Naive thymus-derived CD8-positive, alpha-beta T cell (primary cell): ENCODE measurements at regions not wholly inside any gene's neighbourhood (a gene's known extent, or its start where the extent isn't known, plus 50 kb on each side); places are given as distances from the start of the nearest gene placed in this dataset. TPM values are rescaled to one million over a fixed set of nuclear protein-coding genes. Genes with fewer than 3 reads are reported as not detected.

Source experiments
- ATAC-seq, 2 donors: fragments of 150-1000 bp; cut with Tn5 transposase in 1 of 2; sonication (Bioruptor Pico), chemical (Tn5 transposase) in 1 of 2; 1 replicate in 1 of 2; 2 replicates in 1 of 2; pipeline ENCODE4 v1.10.0; 2021; ENCODE audit warnings: mild to moderate bottlenecking in 2 of 2, moderate library complexity in 2 of 2
- POLR2A ChIA-PET: fragments of 350-600 bp; sonication (Branson Sonifier 250); formaldehyde crosslinking; loops from one replicate; lab custom pipeline; 2021; ENCODE audit warnings: antibody characterized with exemption; lab: Charles Lee
- DNase-seq, 10 donors: peaks; one replicate each; pipeline versions ENCODE4 v3.0.0 to v3.0.0-alpha.2; 2020 to 2022
- H3K27ac Mint-ChIP-seq, 10 donors: one replicate each; pipeline ENCODE4 v1.8.0; 2020 to 2022; ENCODE audit warnings: mild to moderate bottlenecking in 10 of 10, mixed read lengths in 10 of 10, moderate library complexity in 4 of 10, inconsistent platforms in 1 of 10
- H3K27me3 Mint-ChIP-seq, 5 donors: one replicate each; pipeline ENCODE4 v1.8.0; 2021 to 2022; ENCODE audit warnings: mixed read lengths in 5 of 5
- H3K36me3 Mint-ChIP-seq, 3 donors: one replicate each; pipeline ENCODE4 v1.8.0; 2020 to 2022; ENCODE audit warnings: mixed read lengths in 3 of 3, mild to moderate bottlenecking in 2 of 3, inconsistent platforms in 1 of 3
- H3K4me1 Mint-ChIP-seq, 4 donors: one replicate each; pipeline ENCODE4 v1.8.0; 2021 to 2022; ENCODE audit warnings: mixed read lengths in 4 of 4
- H3K4me3 Mint-ChIP-seq, 10 donors: one replicate each; pipeline ENCODE4 v1.8.0; 2020 to 2022; ENCODE audit warnings: mild to moderate bottlenecking in 10 of 10, mixed read lengths in 10 of 10, moderate library complexity in 6 of 10, inconsistent platforms in 1 of 10
- H3K9me3 Mint-ChIP-seq, 9 donors: one replicate each; pipeline ENCODE4 v1.8.0; 2020 to 2022; ENCODE audit warnings: mixed read lengths in 9 of 9, mild to moderate bottlenecking in 3 of 9, inconsistent platforms in 1 of 9, moderate library complexity in 1 of 9
- microRNA-seq: library from miRNA; unstranded; fragments of <30 nt; microRNA quantifications from one replicate; pipeline ENCODE4 v1.2.0, GENCODE V29; 2022; ENCODE audit warnings: borderline microRNAs expressed

GRCh38 chr5:7321724-7322123 lies 74.2 kb upstream of the ADCY2 start:
- peaks cover 0 to 9% (median 0%) of the 10 kb centered on the region in 5 donors for H3K27me3 Mint-ChIP-seq
- DNase-seq (no peak), ATAC-seq (no peak)
- H3K36me3 Mint-ChIP-seq = no peaks in the 10 kb centered on the region
- no peak overlapping the region for H3K4me3 Mint-ChIP-seq
- no peak overlapping the region for H3K27ac Mint-ChIP-seq
- H3K9me3 Mint-ChIP-seq = peaks cover 0 to 17% (median 0%) of the 10 kb centered on the region in 9 donors
- no peaks in the 10 kb centered on the region for H3K4me1 Mint-ChIP-seq
- POLR2A ChIA-PET = no interaction called here

DNA sequence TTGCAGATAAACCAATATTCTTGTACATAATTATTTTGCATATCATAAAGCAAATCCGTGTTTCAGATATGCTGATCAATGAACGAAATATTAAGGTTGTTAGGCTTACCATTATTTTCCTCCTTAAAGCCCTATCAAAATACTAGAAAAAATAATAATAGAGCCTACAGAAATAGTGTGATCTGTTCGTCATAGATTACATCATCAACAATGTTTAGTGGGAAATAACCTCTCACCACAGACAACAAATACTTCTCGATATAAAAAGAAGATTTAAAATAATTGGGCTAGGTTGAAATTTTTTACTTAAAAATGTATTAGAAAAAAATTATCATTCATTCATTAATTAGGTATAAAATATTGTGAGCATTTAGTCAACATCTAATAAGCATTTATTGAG lies 71.0 kb upstream of the ADCY2 start:
- POLR2A ChIA-PET = no interaction called here
- Mint-ChIP-seq H3K36me3 (no peaks in the 10 kb centered on the region), H3K9me3 (peaks cover 0 to 5% (median 0%) of the 10 kb centered on the region in 9 donors), H3K27ac (no peak overlapping the region), H3K4me3 (no peak overlapping the region), H3K27me3 (peaks cover 0 to 9% (median 0%) of the 10 kb centered on the region in 5 donors), H3K4me1 (no peaks in the 10 kb centered on the region)
- ATAC-seq (no peak), DNase-seq (no peak)

DNA sequence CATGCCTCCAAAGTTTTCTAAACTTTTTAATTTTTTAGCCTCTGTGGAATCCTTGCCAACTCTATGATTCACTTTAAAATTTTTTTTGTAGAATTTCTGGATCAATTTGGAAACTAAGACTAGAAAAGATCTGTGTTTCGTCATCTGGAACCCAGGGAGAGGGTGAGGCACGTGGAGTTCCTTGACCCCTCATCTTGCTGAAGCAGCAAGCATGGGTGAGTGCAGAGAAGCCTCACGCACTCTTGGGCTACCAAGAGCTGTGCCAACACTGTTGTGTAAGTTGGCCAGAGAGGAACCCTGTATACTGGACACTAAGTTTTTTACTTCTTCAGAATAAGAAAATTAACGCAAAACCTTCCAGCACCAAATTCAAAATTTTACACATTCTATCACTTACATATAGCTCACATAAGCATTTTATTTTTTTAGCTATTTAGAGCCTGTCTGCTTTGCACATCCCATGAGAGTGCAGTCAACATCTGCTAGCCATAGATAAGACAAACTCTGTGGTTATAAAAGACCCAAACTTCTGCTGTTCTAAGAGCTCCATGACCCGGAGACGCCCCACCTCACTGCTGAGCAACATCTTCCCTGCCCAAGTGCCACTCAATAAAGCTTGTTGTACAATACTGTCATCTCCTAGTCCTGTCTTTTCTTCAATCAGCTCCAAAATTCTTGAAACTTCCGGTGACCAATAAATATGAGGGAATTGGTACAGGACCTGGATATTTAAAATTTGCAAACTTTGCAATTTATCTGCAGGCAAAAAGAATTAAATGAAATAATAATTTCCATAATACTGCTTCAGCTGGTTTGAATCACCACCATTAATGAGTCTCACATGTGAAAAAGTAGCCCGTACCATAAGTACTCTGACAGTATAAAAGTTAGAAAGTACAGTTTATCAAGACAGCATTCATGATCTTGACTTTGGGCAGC lies 69.7 kb upstream of the ADCY2 start:
- POLR2A ChIA-PET = no interaction called here
- DNase-seq (no peak), ATAC-seq (no peak)
- Mint-ChIP-seq H3K27ac (no peak overlapping the region), H3K9me3 (peaks cover 0 to 4% (median 0%) of the 10 kb centered on the region in 9 donors), H3K27me3 (no peaks in the 10 kb centered on the region), H3K36me3 (no peaks in the 10 kb centered on the region), H3K4me3 (no peak overlapping the region), H3K4me1 (no peaks in the 10 kb centered on the region)

DNA sequence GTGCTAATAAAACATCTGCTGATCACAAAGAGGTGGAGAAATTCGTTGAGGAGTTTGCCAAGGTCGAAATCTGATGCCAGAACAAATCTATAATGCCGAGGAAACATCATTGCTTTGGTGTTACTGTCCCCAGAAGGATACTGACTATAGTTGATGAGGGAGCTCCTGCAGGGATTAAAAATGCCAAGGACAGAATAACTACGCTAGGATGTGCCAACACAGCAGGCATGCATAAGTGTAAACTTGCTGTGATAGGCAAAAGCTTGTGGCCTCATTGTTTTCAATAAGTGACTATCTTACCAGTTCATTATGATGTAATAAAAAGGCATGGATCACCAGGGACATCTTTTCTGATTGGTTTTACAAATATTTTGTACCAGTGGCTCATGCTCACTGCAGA lies 66.8 kb upstream of the ADCY2 start:
- no peak for ATAC-seq
- peaks cover 0 to 7% (median 1%) of the 10 kb centered on the region in 9 donors for H3K9me3 Mint-ChIP-seq
- no peak overlapping the region for H3K27ac Mint-ChIP-seq
- DNase-seq = no peak
- H3K27me3 Mint-ChIP-seq = peaks cover 0 to 3% (median 0%) of the 10 kb centered on the region in 5 donors
- H3K4me1 Mint-ChIP-seq = no peaks in the 10 kb centered on the region
- no peak overlapping the region for H3K4me3 Mint-ChIP-seq
- H3K36me3 Mint-ChIP-seq = peaks cover 0 to 6% (median 0%) of the 10 kb centered on the region in 3 donors
- POLR2A ChIA-PET = no interaction called here

- no peak overlapping the region for H3K4me3 Mint-ChIP-seq
- DNase-seq (no peak), ATAC-seq (no peak)
- peaks cover 0 to 10% (median 4%) of the 10 kb centered on the region in 9 donors for H3K9me3 Mint-ChIP-seq
- no peaks in the 10 kb centered on the region for H3K4me1 Mint-ChIP-seq
- H3K27me3 Mint-ChIP-seq = peaks cover 0 to 6% (median 0%) of the 10 kb centered on the region in 5 donors
- H3K27ac Mint-ChIP-seq = no peak overlapping the region
- POLR2A ChIA-PET = no interaction called here
- H3K36me3 Mint-ChIP-seq = peaks cover 0 to 6% (median 0%) of the 10 kb centered on the region in 3 donors
These were observed 66.2 kb upstream of the ADCY2 start for GRCh38 chr5:7329712-7330111.

DNA sequence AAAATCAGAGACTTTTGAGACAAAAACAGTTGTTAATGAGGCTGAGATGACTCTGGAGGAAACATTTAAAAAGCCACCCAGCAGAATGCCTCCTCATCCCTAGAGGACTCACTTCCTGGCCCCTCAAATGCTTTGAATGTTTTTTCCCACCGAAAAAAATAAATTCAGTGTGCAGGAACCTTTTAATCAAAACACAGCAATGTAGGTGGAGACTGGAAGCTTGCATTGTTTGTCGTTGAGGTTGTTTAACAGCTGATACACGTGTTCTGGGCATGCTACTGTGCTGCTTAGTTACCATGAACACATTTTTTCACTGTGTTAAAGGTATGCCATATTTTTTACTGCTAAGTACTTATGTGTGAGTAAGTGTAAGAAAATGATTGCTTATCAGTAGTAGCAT lies 65.7 kb upstream of the ADCY2 start:
- H3K27me3 Mint-ChIP-seq = peaks cover 0 to 8% (median 0%) of the 10 kb centered on the region in 5 donors
- no peak overlapping the region for H3K27ac Mint-ChIP-seq
- H3K9me3 Mint-ChIP-seq = peaks cover 0 to 12% (median 5%) of the 10 kb centered on the region in 9 donors
- ATAC-seq = no peak
- no peak overlapping the region for H3K4me3 Mint-ChIP-seq
- peaks cover 0 to 6% (median 0%) of the 10 kb centered on the region in 3 donors for H3K36me3 Mint-ChIP-seq
- no peak for DNase-seq
- POLR2A ChIA-PET = no interaction called here
- H3K4me1 Mint-ChIP-seq = no peaks in the 10 kb centered on the region

DNA sequence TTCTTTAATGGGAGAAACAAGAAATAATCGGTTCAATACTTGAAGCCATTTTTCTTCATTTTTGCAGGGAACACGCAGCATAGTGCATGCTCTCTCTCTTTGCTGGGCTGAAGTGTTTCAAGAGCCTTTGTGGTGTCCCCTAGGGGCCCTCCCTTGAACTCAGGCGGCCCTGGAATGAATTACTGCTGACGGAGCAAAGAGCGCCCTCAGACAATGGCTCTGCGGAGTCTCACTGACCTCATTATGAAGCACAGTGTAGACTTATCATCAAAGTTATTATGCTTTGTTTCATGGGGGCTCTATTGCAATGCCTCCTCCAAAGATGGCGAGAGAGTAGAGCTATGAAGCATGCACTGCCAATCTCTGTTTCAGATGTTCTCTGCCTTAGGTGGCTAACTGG lies 64.8 kb upstream of the ADCY2 start:
- Mint-ChIP-seq H3K36me3 (peaks cover 0 to 6% (median 0%) of the 10 kb centered on the region in 3 donors), H3K27ac (no peak overlapping the region), H3K27me3 (peaks cover 0 to 8% (median under 1%) of the 10 kb centered on the region in 5 donors), H3K4me3 (no peak overlapping the region), H3K9me3 (peaks cover 0 to 13% (median 5%) of the 10 kb centered on the region in 9 donors), H3K4me1 (no peaks in the 10 kb centered on the region)
- DNase-seq (no peak), ATAC-seq (no peak)
- POLR2A ChIA-PET = no interaction called here

Small RNA genes lying in the stretch of these regions (microRNA-seq; reads per million reads assigned to microRNA genes)
- gene MIR4278 = not detected
